ENCODE measurements at regions not wholly inside any gene's neighbourhood (a gene's known extent, or its start where the extent isn't known, plus 50 kb on each side); places are given as distances from the start of the nearest gene placed in this dataset.

DNA sequence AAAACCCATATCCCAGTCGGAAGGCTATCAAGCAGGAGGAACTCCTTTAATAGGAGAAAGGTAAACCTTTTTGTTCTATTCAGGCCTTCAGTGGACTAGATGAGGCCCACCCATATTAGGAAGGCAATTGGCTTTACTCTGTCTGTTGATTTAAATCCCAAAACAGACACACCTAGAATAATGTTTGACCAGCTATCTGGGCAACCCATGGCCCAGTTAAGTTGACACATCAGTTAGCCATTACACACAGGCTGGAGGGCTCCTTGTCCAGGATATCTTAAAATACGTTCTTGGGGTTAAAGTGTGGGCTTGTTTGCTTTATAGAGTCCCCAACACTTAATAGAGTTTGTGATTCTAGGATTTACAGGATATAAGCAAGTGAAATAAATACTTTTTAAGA lies 339.0 kb upstream of the PRKCQ start:
- H3K4me3 ChIP-seq (replicated peaks; ENCODE audit: low read depth, low read length), result no peak overlapping the region
- no peak for DNase-seq (ENCODE audit: extremely low read depth, low read depth)
- TF ChIP-seq, protein P1, sequence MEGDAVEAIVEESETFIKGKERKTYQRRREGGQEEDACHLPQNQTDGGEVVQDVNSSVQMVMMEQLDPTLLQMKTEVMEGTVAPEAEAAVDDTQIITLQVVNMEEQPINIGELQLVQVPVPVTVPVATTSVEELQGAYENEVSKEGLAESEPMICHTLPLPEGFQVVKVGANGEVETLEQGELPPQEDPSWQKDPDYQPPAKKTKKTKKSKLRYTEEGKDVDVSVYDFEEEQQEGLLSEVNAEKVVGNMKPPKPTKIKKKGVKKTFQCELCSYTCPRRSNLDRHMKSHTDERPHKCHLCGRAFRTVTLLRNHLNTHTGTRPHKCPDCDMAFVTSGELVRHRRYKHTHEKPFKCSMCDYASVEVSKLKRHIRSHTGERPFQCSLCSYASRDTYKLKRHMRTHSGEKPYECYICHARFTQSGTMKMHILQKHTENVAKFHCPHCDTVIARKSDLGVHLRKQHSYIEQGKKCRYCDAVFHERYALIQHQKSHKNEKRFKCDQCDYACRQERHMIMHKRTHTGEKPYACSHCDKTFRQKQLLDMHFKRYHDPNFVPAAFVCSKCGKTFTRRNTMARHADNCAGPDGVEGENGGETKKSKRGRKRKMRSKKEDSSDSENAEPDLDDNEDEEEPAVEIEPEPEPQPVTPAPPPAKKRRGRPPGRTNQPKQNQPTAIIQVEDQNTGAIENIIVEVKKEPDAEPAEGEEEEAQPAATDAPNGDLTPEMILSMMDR (IDR thresholded peaks at IDR 0.05; ENCODE audit: low read depth, low read length, missing control alignments), result no peak

DNA sequence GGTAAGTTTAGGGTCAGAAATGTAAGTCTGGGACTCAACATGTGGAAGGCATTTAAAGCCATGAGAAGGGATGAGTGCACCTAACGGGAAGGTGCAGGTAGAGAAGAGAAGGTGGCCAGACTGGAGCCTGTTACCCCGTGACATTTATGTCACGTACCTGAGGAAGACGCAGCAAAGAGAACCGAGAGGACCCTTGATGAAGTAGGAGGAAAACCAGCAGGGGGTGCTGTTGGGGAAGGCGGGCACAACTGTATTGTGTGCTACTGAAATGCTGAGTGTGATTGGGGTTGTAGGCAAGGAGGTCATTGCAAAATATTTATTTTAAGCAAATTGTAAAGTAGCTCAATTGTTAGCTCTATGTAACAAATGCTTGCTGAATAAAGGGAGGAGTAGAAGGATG lies 338.2 kb upstream of the PRKCQ start:
- H3K4me3 ChIP-seq (replicated peaks; ENCODE audit: low read depth, low read length), result no peak overlapping the region
- TF ChIP-seq, protein P1 (IDR thresholded peaks at IDR 0.05; ENCODE audit: low read depth, low read length, missing control alignments), result peak; percentile 51
- no peak for DNase-seq (ENCODE audit: extremely low read depth, low read depth)

DNA sequence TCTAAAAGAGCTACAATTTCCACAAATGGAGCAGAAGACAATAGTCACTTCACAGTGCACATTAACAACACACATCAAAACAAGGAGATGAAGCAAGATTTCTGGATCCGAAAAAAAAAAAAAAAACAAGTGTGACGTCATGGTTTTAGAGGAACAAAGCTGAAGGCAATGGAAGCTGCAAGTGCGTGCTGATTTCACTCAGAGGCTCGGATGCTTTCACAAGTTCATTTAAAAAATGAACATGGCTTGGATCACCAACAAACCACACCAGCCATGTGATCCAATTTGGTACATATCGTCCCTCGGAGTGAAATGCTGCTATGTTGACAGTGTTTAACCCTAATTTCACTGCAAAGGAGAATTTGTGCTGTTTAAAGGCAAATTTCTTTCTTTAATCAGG lies 337.0 kb upstream of the PRKCQ start:
- TF ChIP-seq, protein P1 (IDR thresholded peaks at IDR 0.05; ENCODE audit: low read depth, low read length, missing control alignments), result no peak
- DNase-seq (ENCODE audit: extremely low read depth, low read depth), result no peak
- no peak overlapping the region for H3K4me3 ChIP-seq (replicated peaks; ENCODE audit: low read depth, low read length)

DNA sequence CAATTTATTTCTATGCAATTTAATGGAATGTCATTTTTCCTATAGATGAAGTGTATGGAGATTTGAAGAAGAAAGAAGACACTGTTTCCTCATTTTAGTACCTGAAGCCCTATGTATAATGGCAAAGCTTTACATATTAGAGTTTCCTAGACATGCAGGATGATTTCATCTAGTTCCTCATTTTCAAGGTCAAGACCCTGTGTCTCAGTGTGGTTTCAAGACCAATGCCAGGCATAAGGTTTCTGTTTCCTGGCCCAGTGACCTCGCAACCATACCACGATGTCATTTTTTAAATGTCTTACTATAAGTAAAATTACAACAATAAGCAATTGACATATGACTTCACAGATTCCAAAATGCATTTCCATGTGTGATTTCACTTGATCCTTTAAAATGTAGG lies 336.5 kb upstream of the PRKCQ start:
- no peak overlapping the region for H3K4me3 ChIP-seq (replicated peaks; ENCODE audit: low read depth, low read length)
- TF ChIP-seq, protein P1 (IDR thresholded peaks at IDR 0.05; ENCODE audit: low read depth, low read length, missing control alignments), result no peak
- DNase-seq (ENCODE audit: extremely low read depth, low read depth), result no peak

DNA sequence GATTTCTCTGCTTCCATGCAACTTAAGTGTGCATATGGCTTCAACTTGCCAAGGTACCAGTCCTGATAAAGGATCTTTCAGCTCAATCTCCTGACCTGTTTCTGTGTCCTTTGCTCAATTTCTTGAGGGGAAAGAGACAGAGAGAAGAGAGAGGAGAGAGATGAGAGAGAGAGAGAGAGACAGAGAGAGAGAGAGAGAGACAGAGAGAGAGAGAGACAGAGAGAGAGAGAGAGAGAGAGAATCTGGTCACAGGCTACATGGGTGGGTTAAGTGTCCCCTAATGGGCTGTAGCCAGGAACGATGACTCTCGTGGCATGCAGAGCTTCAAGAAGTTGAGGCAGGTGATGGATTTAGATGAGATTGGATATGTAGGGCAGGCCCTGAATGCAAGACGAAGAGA lies 335.2 kb upstream of the PRKCQ start:
- H3K4me3 ChIP-seq (replicated peaks; ENCODE audit: low read depth, low read length), result no peak overlapping the region
- TF ChIP-seq, protein P1 (IDR thresholded peaks at IDR 0.05; ENCODE audit: low read depth, low read length, missing control alignments), result no peak
- no peak for DNase-seq (ENCODE audit: extremely low read depth, low read depth)

DNA sequence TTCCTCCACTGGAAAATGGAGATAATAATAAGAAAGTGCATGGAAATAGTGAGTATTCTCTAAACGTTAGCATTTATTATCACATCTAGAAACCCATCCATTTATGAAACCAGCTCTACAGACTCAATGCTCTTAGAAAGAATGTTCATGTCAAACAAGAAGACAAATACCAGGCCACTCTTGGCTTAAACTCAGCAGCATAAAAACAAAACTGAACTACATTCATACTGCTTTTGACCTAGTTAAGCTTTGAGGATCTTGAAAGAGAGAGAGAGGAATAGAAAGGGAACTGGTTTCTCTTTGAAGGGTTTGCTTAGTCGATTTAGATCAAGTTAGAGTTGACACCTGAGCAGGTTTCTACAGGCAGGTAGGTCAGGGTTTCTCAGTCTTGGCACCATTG lies 332.9 kb upstream of the PRKCQ start:
- no peak overlapping the region for H3K4me3 ChIP-seq (replicated peaks; ENCODE audit: low read depth, low read length)
- TF ChIP-seq, protein P1 (IDR thresholded peaks at IDR 0.05; ENCODE audit: low read depth, low read length, missing control alignments), result no peak
- DNase-seq (ENCODE audit: extremely low read depth, low read depth), result no peak

DNA sequence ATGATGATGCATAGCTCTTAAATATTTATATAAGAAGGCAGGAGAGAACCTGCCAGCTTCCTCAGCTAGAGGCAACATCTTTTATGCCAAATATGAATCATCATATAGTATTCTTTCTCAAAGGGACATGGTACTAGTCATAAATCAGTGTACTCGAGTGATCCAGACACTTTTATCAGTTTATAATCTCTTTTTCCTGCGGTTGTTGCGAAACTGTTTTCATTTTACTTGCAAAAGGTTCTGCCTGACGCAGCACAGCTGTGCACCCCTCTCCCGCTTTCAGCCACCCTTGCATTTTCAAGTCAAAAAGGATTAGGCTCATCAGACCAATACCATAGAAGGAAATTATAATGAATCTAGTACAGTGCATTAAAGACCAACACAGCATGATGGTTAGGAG lies 332.3 kb upstream of the PRKCQ start:
- H3K4me3 ChIP-seq (replicated peaks; ENCODE audit: low read depth, low read length), result no peak overlapping the region
- TF ChIP-seq, protein P1 (IDR thresholded peaks at IDR 0.05; ENCODE audit: low read depth, low read length, missing control alignments), result no peak
- DNase-seq (ENCODE audit: extremely low read depth, low read depth), result no peak

Measured in HFF-Myc (cell line).